A549 (cell line): ENCODE measurements at regions not wholly inside any gene's neighbourhood (a gene's known extent, or its start where the extent isn't known, plus 50 kb on each side); places are given as distances from the start of the nearest gene placed in this dataset.

Experiments
- ATAC-seq, 2 experiments: fragments of 200-7000 bp in 1 of 2; fragments of >200 bp in 1 of 2; cut with Nextera tagmentation in 1 of 2; cut with Tn5 transposase in 1 of 2; 3 replicates each; pipeline versions ENCODE4 v1.8.0 to v1.9.1; 2018 to 2020; ENCODE audit warnings: mild to moderate bottlenecking in 1 of 2, moderate library complexity in 1 of 2
- CTCF ChIA-PET: fragments of 300-600 bp; sonication (Branson Sonifier 250); formaldehyde crosslinking; extraction: SDS; loops from one replicate; lab custom pipeline; 2021; ENCODE audit warnings: antibody characterized with exemption, inconsistent platforms; lab: Yijun Ruan, JAX
- POLR2A ChIA-PET: fragments of 350-600 bp; formaldehyde crosslinking; extraction: SDS; loops from one replicate; lab custom pipeline; 2021; ENCODE audit warnings: antibody characterized with exemption, inconsistent platforms; lab: Yijun Ruan, JAX
- DNase-seq, 2 experiments: peaks; one replicate each; pipeline versions ENCODE4 v3.0.0 to v3.0.0-alpha.2; 2011 to 2016; ENCODE audit warnings: low read depth in 1 of 2, low spot score in 1 of 2
- FAIRE-seq: peaks from 2 replicates; lab custom pipeline; 2011; peaks lifted over from hg19 to GRCh38; lab: Jason Lieb, UNC
- H3K27ac ChIP-seq, 2 experiments: fragments of >200 bp; sonication (Bioruptor Twin); formaldehyde crosslinking; 3 replicates each; pipeline ENCODE4 v1.5.1; 2016 to 2017
- H3K4me1 ChIP-seq: fragments of >200 bp; sonication (Bioruptor Twin); formaldehyde crosslinking; 3 replicates; pipeline ENCODE4 v1.6.1; 2016
- H3K4me2 ChIP-seq: fragments of >200 bp; sonication (Bioruptor Twin); formaldehyde crosslinking; 3 replicates; pipeline ENCODE4 v1.6.1; 2016
- H3K4me3 ChIP-seq: fragments of >200 bp; sonication (Bioruptor Twin); formaldehyde crosslinking; 3 replicates; pipeline ENCODE4 v1.5.1; 2016
- H3K9me3 ChIP-seq: fragments of >200 bp; sonication (Bioruptor Twin); formaldehyde crosslinking; 3 replicates; pipeline ENCODE4 v1.6.1; 2016
- ATOH8 ChIP-seq: fragments of 250-450 bp; sonication (Bioruptor Pico); IDR thresholded peaks from 2 replicates; pipeline ENCODE4 v1.5.0; 2020; ENCODE audit warnings: low read depth, mild to moderate bottlenecking, moderate library complexity
- BCL3 ChIP-seq: fragments of >200 bp; sonication (Bioruptor Twin); formaldehyde crosslinking; IDR thresholded peaks from 3 replicates; pipeline ENCODE4 v1.6.1; 2016
- CBX8 ChIP-seq: fragments of 200-600 bp; sonication (generic); IDR thresholded peaks from 2 replicates; pipeline ENCODE4 v1.6.1; 2016
- CEBPB ChIP-seq, 2 experiments: fragments of >200 bp in 1 of 2; sonication (Bioruptor Twin) in 1 of 2; formaldehyde crosslinking in 1 of 2; IDR thresholded peaks; 2 replicates each; pipeline ENCODE4 v1.6.1; 2012 to 2016
- CHD2 ChIP-seq: fragments of 150-350 bp; IDR thresholded peaks from 2 replicates; pipeline ENCODE4 v1.6.1; 2014; ENCODE audit warnings: low read length; ENCODE audit not compliant: partially characterized antibody
- FOXS1 ChIP-seq: fragments of 250-450 bp; sonication (Bioruptor Pico); IDR thresholded peaks from 2 replicates; pipeline ENCODE4 v1.5.0; 2020; ENCODE audit warnings: mild to moderate bottlenecking, moderate library complexity
- GATA3 ChIP-seq: IDR thresholded peaks from 2 replicates; pipeline ENCODE4 v1.6.1; 2012; ENCODE audit warnings: borderline replicate concordance
- HDAC2 ChIP-seq: fragments of 200-600 bp; sonication (generic); IDR thresholded peaks from 2 replicates; pipeline ENCODE4 v1.6.1; 2016
- HMGXB4 ChIP-seq: fragments of 250-450 bp; sonication (Bioruptor Pico); IDR thresholded peaks from 2 replicates; pipeline ENCODE4 v1.5.0; 2021; ENCODE audit warnings: mild to moderate bottlenecking, moderate library complexity, borderline replicate concordance
- HOXB13 ChIP-seq: fragments of 250-450 bp; sonication (Bioruptor Pico); IDR thresholded peaks from 2 replicates; pipeline ENCODE4 v1.5.0; 2020; ENCODE audit warnings: low read depth, mild to moderate bottlenecking, moderate library complexity
- HOXB5 ChIP-seq: fragments of 250-450 bp; sonication (Bioruptor Pico); IDR thresholded peaks from 2 replicates; pipeline ENCODE4 v1.5.0; 2020; ENCODE audit warnings: mild to moderate bottlenecking, moderate library complexity
- JUN ChIP-seq, 2 experiments: fragments of >200 bp; sonication (Bioruptor Twin); formaldehyde crosslinking; IDR thresholded peaks; 2 replicates in 1 of 2; 3 replicates in 1 of 2; pipeline ENCODE4 v1.6.1; 2016 to 2017
- MAX ChIP-seq: IDR thresholded peaks from 2 replicates; pipeline ENCODE4 v1.6.1; 2012
- NFE2L2 ChIP-seq: fragments of 150-350 bp; conservative IDR thresholded peaks from 2 replicates; pipeline ENCODE4 v1.6.1; 2014; ENCODE audit warnings: low read length
- NR3C1 ChIP-seq: fragments of >200 bp; sonication (Bioruptor Twin); formaldehyde crosslinking; IDR thresholded peaks from 3 replicates; pipeline ENCODE4 v1.6.1; 2017
- RCOR1 ChIP-seq: fragments of 150-350 bp; IDR thresholded peaks from 2 replicates; pipeline ENCODE4 v1.6.1; 2014; ENCODE audit warnings: antibody characterized with exemption, low read length, low read depth
- SMC3 ChIP-seq: fragments of >200 bp; sonication (Bioruptor Twin); formaldehyde crosslinking; IDR thresholded peaks from 3 replicates; pipeline ENCODE4 v1.6.1; 2018; ENCODE audit warnings: inconsistent platforms
- TFCP2L1 ChIP-seq: fragments of 250-450 bp; sonication (Bioruptor Pico); IDR thresholded peaks from 2 replicates; pipeline ENCODE4 v1.5.0; 2021; ENCODE audit warnings: mild to moderate bottlenecking
- ZFP36 ChIP-seq: fragments of 450-650 bp; IDR thresholded peaks from 2 replicates; pipeline ENCODE4 v1.6.1; 2014; ENCODE audit warnings: borderline replicate concordance; ENCODE audit not compliant: partially characterized antibody
- ZSCAN20 ChIP-seq: fragments of 250-450 bp; sonication (Bioruptor Pico); IDR thresholded peaks from 2 replicates; pipeline ENCODE4 v1.8.0; 2022; ENCODE audit warnings: mild to moderate bottlenecking, moderate library complexity
- WGBS: methylation state at CpG from one replicate; pipeline ENCODE4 v1.1.6; 2017; ENCODE audit errors: missing lambda C conversion rate; 5-methylcytosine and 5-hydroxymethylcytosine counted together
- TF ChIP-seq, protein P1 (sequence below): fragments of 450-650 bp; IDR thresholded peaks from 2 replicates; pipeline ENCODE4 v1.6.1; 2014; ENCODE audit warnings: antibody characterized with exemption

- TF ChIP-seq HMGXB4, result no peak
- no peak for TF ChIP-seq CHD2
- TF ChIP-seq FOXS1 (CRISPR knock-in tag), result no peak
Measured at GRCh38 chr6:10149603-10150002, 265.3 kb downstream of the TFAP2A start (continued).

DNA sequence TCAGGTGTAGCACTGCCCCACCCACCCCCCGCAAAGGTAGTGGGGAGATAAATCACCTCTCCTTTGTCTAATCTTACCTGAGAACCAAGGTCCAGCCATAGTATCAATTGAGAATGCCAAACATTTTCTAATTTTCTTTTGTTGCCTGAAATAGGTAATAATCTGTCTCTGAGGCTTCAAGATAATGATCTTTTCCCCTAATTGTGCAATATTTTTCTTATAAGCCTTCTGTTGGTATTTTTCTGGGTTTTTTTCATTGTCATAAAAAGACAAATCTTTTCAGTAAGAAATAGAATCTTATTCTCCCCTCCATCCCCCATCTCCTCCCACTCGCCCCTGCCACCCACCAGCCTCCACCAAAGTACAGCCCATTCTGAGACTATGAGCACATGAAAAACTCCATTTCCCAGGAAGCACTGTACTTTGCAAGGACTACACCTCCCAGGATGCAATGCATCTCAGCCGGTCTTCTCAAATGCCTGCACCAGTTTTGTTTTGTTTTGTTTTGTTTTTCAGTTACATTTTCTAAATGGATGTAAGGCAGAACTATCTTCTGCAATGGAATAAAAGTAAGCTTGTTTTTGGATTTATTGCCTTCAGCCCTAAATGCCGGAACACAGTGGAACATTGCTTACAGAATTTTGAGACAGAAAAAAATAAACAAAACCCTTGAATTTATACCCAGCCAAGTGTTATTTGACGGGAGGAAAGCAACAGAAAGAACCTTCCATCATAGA lies 268.0 kb downstream of the TFAP2A start:
- Histone ChIP-seq H3K4me3 (no peak overlapping the region), H3K9me3 (peaks cover 4% of the 10 kb centered on the region; the same call in 1 of the 3 replicates), H3K4me1 (no peaks in the 10 kb centered on the region), H3K4me2 (peak overlapping the region; percentile 57), H3K27ac (no peak overlapping the region)
- POLR2A ChIA-PET, result no interaction called here
- ATAC-seq (peak; percentile 54 to 78; a peak in 3 of 6 replicates), DNase-seq (peak; percentile 20 to 21), FAIRE-seq (no peak)
- CTCF ChIA-PET, result no interaction called here
- TF ChIP-seq ZSCAN20 (CRISPR knock-in tag) (no peak), CEBPB (IDR thresholded peaks at IDR 0.05) (peak in 1 of 2 experiments; percentile 10; a peak in 1 of 4 replicates)
- 50% methylated on average over 5 of the region's 5 CpGs for WGBS

GRCh38 chr6:10144772-10145171 lies 270.1 kb downstream of the TFAP2A start:
- TF ChIP-seq NFE2L2 (0 out of 2 replicates have a peak, but pooled peaks have one; percentile 14), BCL3 (no peak)
- WGBS, result 27% methylated on average over 1 of the region's 1 CpG
- DNase-seq, result no peak
- H3K4me2 ChIP-seq, result no peak overlapping the region
- H3K4me3 ChIP-seq, result no peak overlapping the region
- no peaks in the 10 kb centered on the region for H3K4me1 ChIP-seq
- H3K9me3 ChIP-seq, result peaks cover 4% of the 10 kb centered on the region; the same call in 1 of the 3 replicates
- no peak for ATAC-seq
- POLR2A ChIA-PET, result no interaction called here
- CTCF ChIA-PET, result no interaction called here
- H3K27ac ChIP-seq, result peak overlapping the region; percentile 33 to 43; a peak in 1 of 6 replicates
- no peak for FAIRE-seq

- WGBS, result 68% methylated on average over 3 of the region's 3 CpGs
- TF ChIP-seq NR3C1 (no peak), CHD2 (no peak), HOXB5 (CRISPR knock-in tag) (no peak), HOXB13 (CRISPR knock-in tag) (no peak), CBX8 (no peak), TFCP2L1 (CRISPR knock-in tag) (no peak), HDAC2 (no peak), ATOH8 (CRISPR knock-in tag) (no peak), RCOR1 (no peak), JUN (IDR thresholded peaks at IDR 0.05) (no peak), GATA3 (no peak), SMC3 (no peak), MAX (no peak), ZFP36 (no peak)
- TF ChIP-seq, protein P1, sequence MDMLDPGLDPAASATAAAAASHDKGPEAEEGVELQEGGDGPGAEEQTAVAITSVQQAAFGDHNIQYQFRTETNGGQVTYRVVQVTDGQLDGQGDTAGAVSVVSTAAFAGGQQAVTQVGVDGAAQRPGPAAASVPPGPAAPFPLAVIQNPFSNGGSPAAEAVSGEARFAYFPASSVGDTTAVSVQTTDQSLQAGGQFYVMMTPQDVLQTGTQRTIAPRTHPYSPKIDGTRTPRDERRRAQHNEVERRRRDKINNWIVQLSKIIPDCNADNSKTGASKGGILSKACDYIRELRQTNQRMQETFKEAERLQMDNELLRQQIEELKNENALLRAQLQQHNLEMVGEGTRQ, result no peak
- TF ChIP-seq, all 56 proteins: peak for 0
- FAIRE-seq (no peak), ATAC-seq (no peak), DNase-seq (no peak)
- peaks cover 4% of the 10 kb centered on the region; the same call in 1 of the 3 replicates for H3K9me3 ChIP-seq
- H3K4me3 ChIP-seq, result no peak overlapping the region
- CTCF ChIA-PET, result no interaction called here
- H3K4me2 ChIP-seq, result no peak overlapping the region
- no peak overlapping the region for H3K27ac ChIP-seq
- H3K4me1 ChIP-seq, result no peaks in the 10 kb centered on the region
- POLR2A ChIA-PET, result no interaction called here
Measured at GRCh38 chr6:10141746-10142443, 273.0 kb downstream of the TFAP2A start.
